Stimulated activated CD4-positive, alpha-beta T cell treated with anti-CD3 and anti-CD28 coated beads, Interleukin-2, amount 100 ng/mL, for 4 hours (primary cell): ENCODE measurements at regions not wholly inside any gene's neighbourhood (a gene's known extent, or its start where the extent isn't known, plus 50 kb on each side); places are given as distances from the start of the nearest gene placed in this dataset.

Source experiments
- DNase-seq: peaks from one replicate; pipeline ENCODE4 v3.0.0-alpha.2; 2020; ENCODE audit warnings: low read depth

GRCh38 chr3:106217745-106218144 is 348.9 kb upstream of the CBLB start:
- DNase-seq: no peak

GRCh38 chr3:106227068-106227467 is 358.3 kb upstream of the CBLB start:
- DNase-seq: no peak

GRCh38 chr3:106228271-106228670 is 359.5 kb upstream of the CBLB start:
- DNase-seq: no peak

GRCh38 chr3:106229495-106230278 is 360.9 kb upstream of the CBLB start:
- DNase-seq: no peak

GRCh38 chr3:106231086-106231485 is 362.3 kb upstream of the CBLB start:
- DNase-seq: no peak

- no peak for DNase-seq
Observed at GRCh38 chr3:106232956-106233355, 364.1 kb upstream of the CBLB start.

GRCh38 chr3:106239195-106239697 is 370.4 kb upstream of the CBLB start:
- no peak for DNase-seq

- DNase-seq: no peak
Observed at GRCh38 chr3:106241593-106241992, 372.8 kb upstream of the CBLB start.

- DNase-seq: no peak
Observed at GRCh38 chr3:106242781-106243180, 374.0 kb upstream of the CBLB start.

GRCh38 chr3:106245400-106245799 is 376.6 kb upstream of the CBLB start:
- no peak for DNase-seq

GRCh38 chr3:106247902-106248684 is 379.3 kb upstream of the CBLB start:
- no peak for DNase-seq

GRCh38 chr3:106249159-106249558 is 380.3 kb upstream of the CBLB start:
- no peak for DNase-seq

GRCh38 chr3:106249981-106250380 is 381.2 kb upstream of the CBLB start:
- DNase-seq: no peak

GRCh38 chr3:106251160-106251892 is 382.5 kb upstream of the CBLB start:
- no peak for DNase-seq

GRCh38 chr3:106255870-106256248 is 387.0 kb upstream of the CBLB start:
- no peak for DNase-seq

GRCh38 chr3:106256249-106256957 is 387.6 kb upstream of the CBLB start:
- no peak for DNase-seq

GRCh38 chr3:106257172-106257571 is 388.4 kb upstream of the CBLB start:
- no peak for DNase-seq

- no peak for DNase-seq
Observed at GRCh38 chr3:106261396-106261795, 392.6 kb upstream of the CBLB start.

- DNase-seq: no peak
Observed at GRCh38 chr3:106261915-106262683, 393.3 kb upstream of the CBLB start.

GRCh38 chr3:106263011-106263410 is 394.2 kb upstream of the CBLB start:
- no peak for DNase-seq

GRCh38 chr3:106263546-106263945 is 394.7 kb upstream of the CBLB start:
- DNase-seq: no peak
